Ovary (tissue), 7 donors: ENCODE measurements at regions not wholly inside any gene's neighbourhood (a gene's known extent, or its start where the extent isn't known, plus 50 kb on each side); places are given as distances from the start of the nearest gene placed in this dataset.

Source experiments
- DNase-seq, 5 donors: peaks; one replicate each; pipeline ENCODE4 v3.0.0-alpha.2; 2019 to 2020
- H3K27ac ChIP-seq, 2 donors: fragments of 200-600 bp; one replicate each; pipeline versions ENCODE4 v1.5.1 to v1.8.0; 2019 to 2022
- H3K27me3 ChIP-seq: fragments of 200-600 bp; one replicate; pipeline ENCODE4 v1.8.0; 2022
- H3K36me3 ChIP-seq: fragments of 200-600 bp; sonication (generic); one replicate; pipeline ENCODE4 v1.5.1; 2019
- H3K4me1 ChIP-seq: one replicate; pipeline ENCODE4 v1.8.1; 2013; ENCODE audit warnings: mild to moderate bottlenecking, moderate library complexity; ENCODE audit not compliant: insufficient read depth
- H3K4me3 ChIP-seq: fragments of 200-600 bp; sonication (generic); one replicate; pipeline ENCODE4 v1.5.1; 2017
- H3K9me3 ChIP-seq, 2 donors: fragments of 200-600 bp in 1 of 2; sonication (generic) in 1 of 2; one replicate each; pipeline versions ENCODE4 v1.5.1 to v1.8.1; 2013 to 2019; ENCODE audit warnings: mild to moderate bottlenecking in 1 of 2, moderate library complexity in 1 of 2
- EP300 ChIP-seq: sonication (generic); formaldehyde crosslinking; IDR thresholded peaks from one replicate; pipeline ENCODE4 v1.6.1; 2017; ENCODE audit warnings: antibody characterized with exemption
- POLR2A ChIP-seq: fragments of 450-650 bp; IDR thresholded peaks from one replicate; pipeline ENCODE4 v1.6.1; 2017; ENCODE audit warnings: antibody characterized with exemption, mild to moderate bottlenecking, moderate library complexity
- WGBS, 3 donors: extraction: QIAGEN DNeasy Blood & Tissue Kit in 1 of 3; methylation state at CpG; one replicate each; pipeline versions ENCODE4 v1.1.5 to v1.1.7; 2013 to 2017; 5-methylcytosine and 5-hydroxymethylcytosine counted together
- intact Hi-C, 4 donors: fragments of 100-400 bp; cut with DNase I; formaldehyde crosslinking; loops; one replicate each; pipeline versions ENCODE4 v1.11.0 to v1.15.1; 2022 to 2023
- TF ChIP-seq, protein P1 (sequence below), 3 donors: fragments of 450-650 bp in 2 of 3; fragments of 200-600 bp in 1 of 3; IDR thresholded peaks; one replicate each; pipeline versions ENCODE4 v1.5.1 to v1.8.0; 2016 to 2022; ENCODE audit warnings: antibody characterized with exemption in 3 of 3, mild to moderate bottlenecking in 1 of 3
- donor health status: DM: no; HTN: no; CAD: no; lungs with moderate emphysema.
- donor health status: DM: no; HTN: no; CAD: no.
- donor health status: Bipolar disorder and iron deficiency.
- donor health status: DM: no; HTN: no; CAD: no.
- donor health status: DM: yes; HTN: yes; CAD: no.

DNA sequence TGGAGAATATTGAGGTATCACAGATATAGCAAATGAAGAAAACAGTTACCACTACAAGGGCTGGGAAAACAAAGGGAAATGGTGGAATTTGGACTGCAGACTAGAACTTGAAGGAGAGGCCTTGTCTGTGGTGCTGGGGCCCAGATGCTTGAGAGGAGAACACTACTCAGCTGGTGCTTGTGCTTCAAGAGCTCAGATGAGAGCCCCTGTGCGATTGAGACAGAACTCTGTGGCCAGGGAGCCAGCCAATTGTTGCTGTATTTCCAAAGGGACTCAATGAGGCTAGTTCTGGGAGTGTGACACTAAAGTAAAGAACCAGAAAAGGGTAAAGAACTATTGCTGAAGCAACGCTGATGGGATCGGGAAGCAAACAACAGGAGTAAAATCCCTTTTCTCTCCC is 406.5 kb upstream of the SEMA3D start:
- intact Hi-C loops, result no loop called here
- Histone ChIP-seq H3K36me3 (no peaks in the 10 kb centered on the region), H3K27ac (no peak overlapping the region), H3K9me3 (no peaks in the 10 kb centered on the region), H3K4me3 (no peak overlapping the region), H3K4me1 (no peaks in the 10 kb centered on the region), H3K27me3 (no peaks in the 10 kb centered on the region)
- no peak for DNase-seq
- no peak for TF ChIP-seq POLR2A
- TF ChIP-seq, protein P1, sequence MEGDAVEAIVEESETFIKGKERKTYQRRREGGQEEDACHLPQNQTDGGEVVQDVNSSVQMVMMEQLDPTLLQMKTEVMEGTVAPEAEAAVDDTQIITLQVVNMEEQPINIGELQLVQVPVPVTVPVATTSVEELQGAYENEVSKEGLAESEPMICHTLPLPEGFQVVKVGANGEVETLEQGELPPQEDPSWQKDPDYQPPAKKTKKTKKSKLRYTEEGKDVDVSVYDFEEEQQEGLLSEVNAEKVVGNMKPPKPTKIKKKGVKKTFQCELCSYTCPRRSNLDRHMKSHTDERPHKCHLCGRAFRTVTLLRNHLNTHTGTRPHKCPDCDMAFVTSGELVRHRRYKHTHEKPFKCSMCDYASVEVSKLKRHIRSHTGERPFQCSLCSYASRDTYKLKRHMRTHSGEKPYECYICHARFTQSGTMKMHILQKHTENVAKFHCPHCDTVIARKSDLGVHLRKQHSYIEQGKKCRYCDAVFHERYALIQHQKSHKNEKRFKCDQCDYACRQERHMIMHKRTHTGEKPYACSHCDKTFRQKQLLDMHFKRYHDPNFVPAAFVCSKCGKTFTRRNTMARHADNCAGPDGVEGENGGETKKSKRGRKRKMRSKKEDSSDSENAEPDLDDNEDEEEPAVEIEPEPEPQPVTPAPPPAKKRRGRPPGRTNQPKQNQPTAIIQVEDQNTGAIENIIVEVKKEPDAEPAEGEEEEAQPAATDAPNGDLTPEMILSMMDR (IDR thresholded peaks at IDR 0.05), result no peak
- 59 to 92% (median 72%) methylated on average over 3 of the region's 3 CpGs for WGBS, 3 donors

DNA sequence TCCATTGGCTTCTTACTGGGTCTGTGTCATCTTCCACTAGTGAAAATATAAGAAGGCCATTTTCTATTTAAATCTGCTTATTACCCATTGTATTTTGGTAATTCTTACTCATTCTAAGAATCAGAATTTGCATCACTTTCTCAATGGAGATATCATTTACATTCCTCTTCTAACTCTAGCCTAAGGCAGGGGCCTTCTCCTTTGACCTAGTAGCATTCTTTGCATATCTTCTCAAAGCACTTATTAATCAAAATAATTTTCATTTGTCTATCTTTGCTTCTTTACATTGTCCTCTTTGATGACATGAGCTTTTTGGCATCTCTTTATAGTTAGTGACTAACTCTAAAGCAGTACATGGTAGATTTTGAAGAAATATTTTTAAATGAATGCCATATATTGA is 400.9 kb upstream of the SEMA3D start:
- no peaks in the 10 kb centered on the region for H3K27me3 ChIP-seq
- no peaks in the 10 kb centered on the region for H3K4me1 ChIP-seq
- no peaks in the 10 kb centered on the region for H3K36me3 ChIP-seq
- no peaks in the 10 kb centered on the region for H3K9me3 ChIP-seq
- H3K4me3 ChIP-seq, result no peak overlapping the region
- intact Hi-C loops, result no loop called here
- no peak for DNase-seq
- no peak overlapping the region for H3K27ac ChIP-seq
- TF ChIP-seq POLR2A (no peak), EP300 (no peak)
- TF ChIP-seq, protein P1 (IDR thresholded peaks at IDR 0.05), result no peak

DNA sequence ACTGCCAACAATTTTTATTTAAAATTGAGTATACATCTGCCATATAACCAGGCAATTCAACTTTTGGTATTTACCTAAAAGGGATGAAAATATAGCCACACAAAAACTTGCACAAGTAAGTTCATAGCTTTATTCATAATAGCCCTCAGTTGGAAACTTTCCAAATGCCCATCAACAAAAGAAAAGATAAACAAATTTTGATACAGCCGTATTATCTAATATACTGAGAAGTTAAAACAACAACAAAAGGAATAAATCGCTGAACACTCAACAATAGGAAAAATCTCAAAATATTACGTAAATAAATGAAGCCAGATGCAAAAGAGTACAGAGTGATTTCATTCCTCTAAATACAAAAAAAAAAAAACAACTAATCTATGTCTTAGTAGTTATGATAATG is 399.2 kb upstream of the SEMA3D start:
- intact Hi-C loops, result no loop called here
- H3K27ac ChIP-seq, result no peak overlapping the region
- no peaks in the 10 kb centered on the region for H3K9me3 ChIP-seq
- 32 to 68% (median 53%) methylated on average over 3 of the region's 3 CpGs for WGBS, 3 donors
- TF ChIP-seq, protein P1 (IDR thresholded peaks at IDR 0.05), result no peak
- TF ChIP-seq POLR2A (no peak), EP300 (no peak)
- H3K27me3 ChIP-seq, result no peaks in the 10 kb centered on the region
- no peaks in the 10 kb centered on the region for H3K36me3 ChIP-seq
- DNase-seq, result no peak
- no peaks in the 10 kb centered on the region for H3K4me1 ChIP-seq
- no peak overlapping the region for H3K4me3 ChIP-seq

DNA sequence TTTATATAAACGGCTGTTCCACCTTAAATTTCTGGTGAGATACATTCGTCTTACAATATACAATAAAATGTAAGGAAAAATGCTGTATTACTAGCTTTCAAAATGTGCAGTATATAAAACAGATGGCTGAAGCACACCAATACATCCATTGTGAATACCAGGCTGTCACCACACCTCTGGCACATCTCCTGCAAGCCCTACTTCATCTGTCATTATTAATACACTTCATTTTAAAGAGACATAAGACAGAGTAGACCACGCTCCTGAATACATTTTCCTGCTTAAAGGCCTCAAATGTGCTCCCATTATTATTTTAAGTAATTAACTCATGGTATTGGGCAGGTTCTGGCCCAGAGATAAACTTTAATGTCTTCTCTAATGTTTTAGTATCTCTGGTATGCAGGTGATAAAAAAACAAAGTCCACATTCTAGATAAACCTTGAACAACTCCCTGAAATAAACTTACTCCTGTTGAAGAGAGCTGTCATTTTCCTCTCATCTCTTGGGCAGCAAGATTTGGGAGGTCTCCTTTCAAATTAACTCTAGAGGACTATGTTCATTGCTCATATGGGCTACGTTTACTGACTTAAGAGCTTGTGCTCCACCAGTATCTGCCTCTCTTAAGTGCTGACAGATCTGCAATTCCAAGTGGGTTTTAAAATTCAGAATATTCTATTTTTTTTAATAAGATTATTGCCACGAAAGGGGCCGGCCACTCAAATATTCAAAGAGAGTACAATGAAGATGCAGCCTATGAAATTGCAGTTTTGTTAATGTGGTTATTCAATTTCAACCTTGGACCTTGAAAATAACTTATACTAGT is 396.5 kb upstream of the SEMA3D start:
- WGBS, 3 donors, result 85 to 87% (median 87%) methylated on average over 6 of the region's 6 CpGs
- H3K36me3 ChIP-seq, result no peaks in the 10 kb centered on the region
- H3K27ac ChIP-seq, result no peak overlapping the region
- no peak for TF ChIP-seq POLR2A
- TF ChIP-seq, protein P1 (IDR thresholded peaks at IDR 0.05), result no peak
- no peak for TF ChIP-seq EP300
- no peaks in the 10 kb centered on the region for H3K27me3 ChIP-seq
- H3K4me1 ChIP-seq, result no peaks in the 10 kb centered on the region
- H3K9me3 ChIP-seq, result no peaks in the 10 kb centered on the region
- intact Hi-C loops, result no loop called here
- no peak for DNase-seq
- H3K4me3 ChIP-seq, result no peak overlapping the region
